Endothelial cell (in vitro differentiated cells): ENCODE measurements at regions not wholly inside any gene's neighbourhood (a gene's known extent, or its start where the extent isn't known, plus 50 kb on each side); places are given as distances from the start of the nearest gene placed in this dataset.

Source experiments
- DNase-seq: peaks from one replicate; pipeline ENCODE4 v3.0.0; 2021; ENCODE audit warnings: low spot score
- H3K27ac Mint-ChIP-seq: one replicate; pipeline ENCODE4 v1.8.0; 2021; ENCODE audit warnings: mixed read lengths, inconsistent platforms; ENCODE audit not compliant: unreplicated experiment
- H3K27me3 Mint-ChIP-seq: one replicate; pipeline ENCODE4 v1.8.0; 2021; ENCODE audit warnings: mild to moderate bottlenecking, moderate library complexity, mixed read lengths, inconsistent platforms; ENCODE audit not compliant: unreplicated experiment
- H3K36me3 Mint-ChIP-seq: one replicate; pipeline ENCODE4 v1.8.0; 2021; ENCODE audit warnings: mild to moderate bottlenecking, low read depth, mixed read lengths, inconsistent platforms; ENCODE audit not compliant: unreplicated experiment
- H3K4me1 Mint-ChIP-seq: one replicate; pipeline ENCODE4 v1.8.0; 2021; ENCODE audit warnings: mild to moderate bottlenecking, mixed read lengths, inconsistent platforms; ENCODE audit not compliant: unreplicated experiment
- H3K4me3 Mint-ChIP-seq: one replicate; pipeline ENCODE4 v1.8.0; 2021; ENCODE audit warnings: mild to moderate bottlenecking, mixed read lengths, inconsistent platforms; ENCODE audit not compliant: unreplicated experiment
- H3K9me3 Mint-ChIP-seq: one replicate; pipeline ENCODE4 v1.8.0; 2021; ENCODE audit warnings: mixed read lengths, inconsistent platforms; ENCODE audit not compliant: unreplicated experiment
- CTCF ChIP-seq: fragments of 200-600 bp; sonication (generic); IDR thresholded peaks from one replicate; pipeline ENCODE4 v1.5.0; 2021; ENCODE audit warnings: antibody characterized with exemption; ENCODE audit not compliant: unreplicated experiment

GRCh38 chr6:140490081-140490480, 1115.6 kb upstream of the CITED2 start:
- no peak for TF ChIP-seq CTCF
- Mint-ChIP-seq H3K4me3 (no peak overlapping the region), H3K36me3 (no peaks in the 10 kb centered on the region), H3K27me3 (no peaks in the 10 kb centered on the region), H3K4me1 (no peaks in the 10 kb centered on the region), H3K27ac (no peak overlapping the region), H3K9me3 (peaks cover 3% of the 10 kb centered on the region)
- no peak for DNase-seq

- H3K4me1 Mint-ChIP-seq, result no peaks in the 10 kb centered on the region
- no peak for TF ChIP-seq CTCF
- H3K27ac Mint-ChIP-seq, result no peak overlapping the region
- H3K9me3 Mint-ChIP-seq, result peaks cover 3% of the 10 kb centered on the region
- no peak for DNase-seq
- H3K36me3 Mint-ChIP-seq, result no peaks in the 10 kb centered on the region
- no peaks in the 10 kb centered on the region for H3K27me3 Mint-ChIP-seq
- H3K4me3 Mint-ChIP-seq, result no peak overlapping the region
Observed at GRCh38 chr6:140487586-140487985, 1113.1 kb upstream of the CITED2 start.

GRCh38 chr6:140486450-140487361, 1112.3 kb upstream of the CITED2 start:
- Mint-ChIP-seq H3K36me3 (no peaks in the 10 kb centered on the region), H3K4me1 (no peaks in the 10 kb centered on the region), H3K9me3 (peaks cover 3% of the 10 kb centered on the region), H3K27me3 (no peaks in the 10 kb centered on the region), H3K27ac (no peak overlapping the region), H3K4me3 (no peak overlapping the region)
- no peak for DNase-seq
- TF ChIP-seq CTCF, result no peak

- H3K36me3 Mint-ChIP-seq, result no peaks in the 10 kb centered on the region
- H3K4me3 Mint-ChIP-seq, result no peak overlapping the region
- TF ChIP-seq CTCF, result no peak
- H3K4me1 Mint-ChIP-seq, result no peaks in the 10 kb centered on the region
- H3K27me3 Mint-ChIP-seq, result no peaks in the 10 kb centered on the region
- DNase-seq, result no peak
- H3K27ac Mint-ChIP-seq, result no peak overlapping the region
- H3K9me3 Mint-ChIP-seq, result peaks cover 3% of the 10 kb centered on the region
Observed at GRCh38 chr6:140485740-140486449, 1111.4 kb upstream of the CITED2 start.

- no peak for TF ChIP-seq CTCF
- H3K9me3 Mint-ChIP-seq, result no peaks in the 10 kb centered on the region
- DNase-seq, result no peak
- H3K27me3 Mint-ChIP-seq, result no peaks in the 10 kb centered on the region
- no peaks in the 10 kb centered on the region for H3K36me3 Mint-ChIP-seq
- no peak overlapping the region for H3K27ac Mint-ChIP-seq
- no peak overlapping the region for H3K4me3 Mint-ChIP-seq
- H3K4me1 Mint-ChIP-seq, result no peaks in the 10 kb centered on the region
Observed at GRCh38 chr6:140480852-140481251, 1106.4 kb upstream of the CITED2 start.
